Panc1 (cell line): ENCODE measurements at regions not wholly inside any gene's neighbourhood (a gene's known extent, or its start where the extent isn't known, plus 50 kb on each side); places are given as distances from the start of the nearest gene placed in this dataset.

Experiments
- ATAC-seq: fragments of 200-7000 bp; cut with Tn5 transposase; 2 replicates; pipeline ENCODE4 v1.9.1; 2020; ENCODE audit warnings: mild to moderate bottlenecking, moderate library complexity
- BruUV-seq: library from RNA; stranded (reverse); fragments of 400-500 nt; replicated peaks from 2 replicates; lab custom pipeline; 2021; lab: Mats Ljungman, UMichigan
- CTCF ChIA-PET: fragments of 300-600 bp; sonication (Branson Sonifier 250); formaldehyde crosslinking; loops from one replicate; lab custom pipeline; 2022; ENCODE audit warnings: antibody characterized with exemption; lab: Charles Lee
- POLR2A ChIA-PET: fragments of 300-600 bp; sonication (Branson Sonifier 250); formaldehyde crosslinking; loops from one replicate; lab custom pipeline; 2022; ENCODE audit warnings: antibody characterized with exemption; lab: Charles Lee
- DNase-seq: peaks from one replicate; pipeline ENCODE4 v3.0.0-alpha.2; 2010; ENCODE audit warnings: low read depth, low spot score
- H3K27ac ChIP-seq: 2 replicates; pipeline ENCODE4 v1.5.1; 2011; ENCODE audit warnings: mild to moderate bottlenecking, low read length, inconsistent platforms
- H3K27me3 ChIP-seq: fragments of 200-500 bp; sonication (Bioruptor generic); 2 replicates; pipeline ENCODE4 v1.6.0; 2014; ENCODE audit warnings: low read length, inconsistent platforms; ENCODE audit not compliant: control insufficient read depth, insufficient read depth
- H3K36me3 ChIP-seq: fragments of 200-500 bp; sonication (Bioruptor generic); 2 replicates; pipeline ENCODE4 v1.5.1; 2014; ENCODE audit warnings: inconsistent platforms, mild to moderate bottlenecking, low read length, moderate library complexity; ENCODE audit not compliant: control insufficient read depth, insufficient read depth
- H3K4me1 ChIP-seq: 2 replicates; pipeline ENCODE4 v1.5.1; 2011; ENCODE audit warnings: inconsistent platforms, mild to moderate bottlenecking, low read length, moderate library complexity; ENCODE audit not compliant: control insufficient read depth, insufficient read depth
- H3K4me3 ChIP-seq, 2 experiments: 2 replicates each; pipeline ENCODE4 v1.5.1; 2011 to 2012; ENCODE audit warnings: low read depth in 2 of 2, low read length in 2 of 2, mild to moderate bottlenecking in 2 of 2, inconsistent platforms in 1 of 2, moderate library complexity in 1 of 2
- H3K9me3 ChIP-seq: fragments of 200-500 bp; sonication (Bioruptor generic); 2 replicates; pipeline ENCODE4 v1.5.1; 2014; ENCODE audit warnings: low read depth, mild to moderate bottlenecking, inconsistent platforms, low read length, moderate library complexity; ENCODE audit not compliant: control insufficient read depth, insufficient read depth
- POLR2AphosphoS5 ChIP-seq: IDR thresholded peaks from 2 replicates; pipeline ENCODE4 v1.6.1; 2012; ENCODE audit warnings: mild to moderate bottlenecking, low read depth, low read length, moderate library complexity
- SIN3A ChIP-seq: IDR thresholded peaks from 2 replicates; pipeline ENCODE4 v1.6.1; 2012; ENCODE audit warnings: low read depth, mild to moderate bottlenecking, low read length, moderate library complexity, borderline replicate concordance; ENCODE audit not compliant: insufficient read depth
- TCF7L2 ChIP-seq: IDR thresholded peaks from 2 replicates; pipeline ENCODE4 v1.6.1; 2011; ENCODE audit warnings: mild to moderate bottlenecking, low read depth, low read length, inconsistent platforms
- in situ Hi-C: cut with HindIII; loops from 2 replicates; pipeline ENCODE4 v1.10.0; 2016; ENCODE audit warnings: low sequenced_read_pairs, low pct_unique_long_range_greater_than_20kb
- intact Hi-C: fragments of 100-400 bp; cut with micrococcal nuclease; formaldehyde crosslinking; loops from one replicate; pipeline ENCODE4 v1.10.0; 2022; ENCODE audit not compliant: unreplicated experiment
- TF ChIP-seq, protein P1 (sequence below): fragments of 450-650 bp; IDR thresholded peaks from 2 replicates; pipeline ENCODE4 v1.5.1; 2017; ENCODE audit warnings: mild to moderate bottlenecking
- TF ChIP-seq, protein P2 (sequence below), 2 experiments: IDR thresholded peaks; 2 replicates each; pipeline ENCODE4 v1.6.1; 2011 to 2012; ENCODE audit warnings: low read depth in 2 of 2, control low read depth in 1 of 2, low read length in 1 of 2, mild to moderate bottlenecking in 1 of 2, moderate library complexity in 1 of 2; ENCODE audit not compliant: insufficient read depth in 1 of 2

DNA sequence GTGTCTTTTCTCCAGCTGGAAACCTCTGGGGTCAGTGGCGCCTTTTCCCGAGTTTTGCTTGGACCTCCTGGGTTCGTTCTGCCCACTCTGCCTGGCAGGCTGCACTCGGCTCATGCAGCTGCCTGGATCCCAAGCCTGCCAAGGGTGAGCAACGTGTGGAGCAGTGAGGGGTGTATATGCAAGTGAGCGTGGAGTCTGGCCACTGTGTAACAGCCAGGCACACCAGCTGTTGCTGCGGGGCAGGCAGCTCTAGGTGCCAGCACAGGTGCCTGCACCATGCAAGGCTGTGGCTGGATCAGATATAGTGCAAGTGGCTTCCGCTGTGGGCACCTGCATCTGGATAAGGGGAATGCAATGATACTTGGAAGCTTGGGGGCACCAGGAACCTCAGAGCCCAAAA, 699.4 kb downstream of the SLITRK1 start:
- DNase-seq (no peak), ATAC-seq (no peak)
- in situ Hi-C loops (no loop called here), intact Hi-C loops (no loop called here)
- POLR2A ChIA-PET = no interaction called here
- H3K27me3 ChIP-seq = no peaks in the 10 kb centered on the region
- H3K27ac ChIP-seq = no peak overlapping the region
- no peak overlapping the region for H3K4me3 ChIP-seq
- CTCF ChIA-PET = no interaction called here
- H3K9me3 ChIP-seq = no peaks in the 10 kb centered on the region
- H3K36me3 ChIP-seq = no peaks in the 10 kb centered on the region
- no TSS peak for BruUV-seq
- no peak for TF ChIP-seq SIN3A
- TF ChIP-seq TCF7L2 = no peak
- TF ChIP-seq POLR2AphosphoS5 = no peak
- TF ChIP-seq, protein P1, sequence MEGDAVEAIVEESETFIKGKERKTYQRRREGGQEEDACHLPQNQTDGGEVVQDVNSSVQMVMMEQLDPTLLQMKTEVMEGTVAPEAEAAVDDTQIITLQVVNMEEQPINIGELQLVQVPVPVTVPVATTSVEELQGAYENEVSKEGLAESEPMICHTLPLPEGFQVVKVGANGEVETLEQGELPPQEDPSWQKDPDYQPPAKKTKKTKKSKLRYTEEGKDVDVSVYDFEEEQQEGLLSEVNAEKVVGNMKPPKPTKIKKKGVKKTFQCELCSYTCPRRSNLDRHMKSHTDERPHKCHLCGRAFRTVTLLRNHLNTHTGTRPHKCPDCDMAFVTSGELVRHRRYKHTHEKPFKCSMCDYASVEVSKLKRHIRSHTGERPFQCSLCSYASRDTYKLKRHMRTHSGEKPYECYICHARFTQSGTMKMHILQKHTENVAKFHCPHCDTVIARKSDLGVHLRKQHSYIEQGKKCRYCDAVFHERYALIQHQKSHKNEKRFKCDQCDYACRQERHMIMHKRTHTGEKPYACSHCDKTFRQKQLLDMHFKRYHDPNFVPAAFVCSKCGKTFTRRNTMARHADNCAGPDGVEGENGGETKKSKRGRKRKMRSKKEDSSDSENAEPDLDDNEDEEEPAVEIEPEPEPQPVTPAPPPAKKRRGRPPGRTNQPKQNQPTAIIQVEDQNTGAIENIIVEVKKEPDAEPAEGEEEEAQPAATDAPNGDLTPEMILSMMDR = no peak
- TF ChIP-seq, protein P2, sequence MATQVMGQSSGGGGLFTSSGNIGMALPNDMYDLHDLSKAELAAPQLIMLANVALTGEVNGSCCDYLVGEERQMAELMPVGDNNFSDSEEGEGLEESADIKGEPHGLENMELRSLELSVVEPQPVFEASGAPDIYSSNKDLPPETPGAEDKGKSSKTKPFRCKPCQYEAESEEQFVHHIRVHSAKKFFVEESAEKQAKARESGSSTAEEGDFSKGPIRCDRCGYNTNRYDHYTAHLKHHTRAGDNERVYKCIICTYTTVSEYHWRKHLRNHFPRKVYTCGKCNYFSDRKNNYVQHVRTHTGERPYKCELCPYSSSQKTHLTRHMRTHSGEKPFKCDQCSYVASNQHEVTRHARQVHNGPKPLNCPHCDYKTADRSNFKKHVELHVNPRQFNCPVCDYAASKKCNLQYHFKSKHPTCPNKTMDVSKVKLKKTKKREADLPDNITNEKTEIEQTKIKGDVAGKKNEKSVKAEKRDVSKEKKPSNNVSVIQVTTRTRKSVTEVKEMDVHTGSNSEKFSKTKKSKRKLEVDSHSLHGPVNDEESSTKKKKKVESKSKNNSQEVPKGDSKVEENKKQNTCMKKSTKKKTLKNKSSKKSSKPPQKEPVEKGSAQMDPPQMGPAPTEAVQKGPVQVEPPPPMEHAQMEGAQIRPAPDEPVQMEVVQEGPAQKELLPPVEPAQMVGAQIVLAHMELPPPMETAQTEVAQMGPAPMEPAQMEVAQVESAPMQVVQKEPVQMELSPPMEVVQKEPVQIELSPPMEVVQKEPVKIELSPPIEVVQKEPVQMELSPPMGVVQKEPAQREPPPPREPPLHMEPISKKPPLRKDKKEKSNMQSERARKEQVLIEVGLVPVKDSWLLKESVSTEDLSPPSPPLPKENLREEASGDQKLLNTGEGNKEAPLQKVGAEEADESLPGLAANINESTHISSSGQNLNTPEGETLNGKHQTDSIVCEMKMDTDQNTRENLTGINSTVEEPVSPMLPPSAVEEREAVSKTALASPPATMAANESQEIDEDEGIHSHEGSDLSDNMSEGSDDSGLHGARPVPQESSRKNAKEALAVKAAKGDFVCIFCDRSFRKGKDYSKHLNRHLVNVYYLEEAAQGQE (IDR thresholded peaks at IDR 0.05; ENCODE audit: insufficient read depth in 1 of 2, low read depth in 2 of 2, low read length in 1 of 2) = no peak
- no peaks in the 10 kb centered on the region for H3K4me1 ChIP-seq

DNA sequence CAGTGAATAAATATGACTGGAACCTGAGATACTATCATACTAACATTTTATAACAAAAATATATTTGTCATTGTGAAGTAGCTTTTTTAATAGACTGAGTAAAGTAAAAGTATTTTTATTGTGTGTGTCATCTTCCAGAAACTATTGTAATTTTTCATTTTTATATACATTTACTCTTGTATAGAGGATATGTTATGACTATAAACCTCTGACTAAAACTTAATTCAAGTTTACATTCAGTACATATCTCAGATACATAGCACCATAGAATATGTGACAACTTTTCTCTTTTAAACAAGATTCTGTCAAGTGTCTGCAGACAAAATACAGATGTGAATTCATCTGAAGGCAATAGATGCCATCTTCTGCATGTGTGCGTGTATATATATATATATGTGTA, 704.3 kb downstream of the SLITRK1 start:
- no TSS peak for BruUV-seq

GRCh38 chr13:83168590-83168989, 713.7 kb downstream of the SLITRK1 start:
- H3K4me3 ChIP-seq = no peak overlapping the region
- no peaks in the 10 kb centered on the region for H3K36me3 ChIP-seq
- in situ Hi-C loops = no loop called here
- no peak for DNase-seq
- no peak for ATAC-seq
- ChIA-PET CTCF (no interaction called here), POLR2A (no interaction called here)
- intact Hi-C loops = no loop called here
- no peaks in the 10 kb centered on the region for H3K9me3 ChIP-seq
- TF ChIP-seq, protein P1 = no peak
- TF ChIP-seq SIN3A (no peak), POLR2AphosphoS5 (no peak), TCF7L2 (no peak)
- TF ChIP-seq, protein P2 (IDR thresholded peaks at IDR 0.05; ENCODE audit: insufficient read depth in 1 of 2, low read depth in 2 of 2, low read length in 1 of 2) = no peak
- BruUV-seq = no TSS peak
- no peaks in the 10 kb centered on the region for H3K4me1 ChIP-seq
- no peaks in the 10 kb centered on the region for H3K27me3 ChIP-seq
- no peak overlapping the region for H3K27ac ChIP-seq

More for the DNA sequence above, 704.3 kb downstream of the SLITRK1 start:
- Histone ChIP-seq H3K27me3 (no peaks in the 10 kb centered on the region), H3K4me1 (no peaks in the 10 kb centered on the region), H3K9me3 (no peaks in the 10 kb centered on the region), H3K36me3 (no peaks in the 10 kb centered on the region), H3K27ac (no peak overlapping the region), H3K4me3 (no peak overlapping the region)
- ChIA-PET CTCF (no interaction called here), POLR2A (no interaction called here)
- in situ Hi-C loops = no loop called here
- intact Hi-C loops = no loop called here
- TF ChIP-seq TCF7L2 = no peak
- DNase-seq (no peak), ATAC-seq (no peak)
